Sigmoid colon (tissue), 6 donors: ENCODE measurements at regions not wholly inside any gene's neighbourhood (a gene's known extent, or its start where the extent isn't known, plus 50 kb on each side); places are given as distances from the start of the nearest gene placed in this dataset.

Experiments used
- DNase-seq: peaks from one replicate; pipeline ENCODE4 v3.0.0-alpha.2; 2019
- H3K27ac ChIP-seq, 4 donors: fragments of 200-600 bp; sonication (generic); one replicate each; pipeline ENCODE4 v1.5.1; 2016 to 2019; ENCODE audit warnings: mild to moderate bottlenecking in 1 of 4
- H3K27me3 ChIP-seq, 3 donors: fragments of 200-600 bp; sonication (generic); one replicate each; pipeline ENCODE4 v1.5.1; 2019; ENCODE audit warnings: mild to moderate bottlenecking in 1 of 3
- H3K36me3 ChIP-seq, 4 donors: fragments of 200-600 bp; sonication (generic); one replicate each; pipeline ENCODE4 v1.5.1; 2016 to 2019
- H3K4me1 ChIP-seq, 4 donors: fragments of 200-600 bp; sonication (generic); one replicate each; pipeline ENCODE4 v1.5.1; 2017 to 2019
- H3K4me3 ChIP-seq, 4 donors: fragments of 200-600 bp; sonication (generic); one replicate each; pipeline ENCODE4 v1.5.1; 2017 to 2019; ENCODE audit warnings: mild to moderate bottlenecking in 2 of 4, moderate library complexity in 1 of 4
- H3K9me3 ChIP-seq, 4 donors: fragments of 200-600 bp in 3 of 4; sonication (generic) in 3 of 4; one replicate each; pipeline versions ENCODE4 v1.5.1 to v1.6.1; 2013 to 2019
- CTCF ChIP-seq, 4 experiments: fragments of 450-650 bp in 3 of 4; fragments of 200-600 bp in 1 of 4; IDR thresholded peaks; one replicate each; pipeline ENCODE4 v1.5.1; 2016 to 2019; ENCODE audit warnings: antibody characterized with exemption in 4 of 4, mild to moderate bottlenecking in 3 of 4, moderate library complexity in 2 of 4
- EP300 ChIP-seq, 4 donors: sonication (generic); formaldehyde crosslinking; IDR thresholded peaks; one replicate each; pipeline ENCODE4 v1.6.1; 2017; ENCODE audit warnings: antibody characterized with exemption in 4 of 4
- POLR2A ChIP-seq, 2 donors: fragments of 450-650 bp; IDR thresholded peaks; one replicate each; pipeline ENCODE4 v1.6.1; 2016; ENCODE audit warnings: antibody characterized with exemption in 2 of 2, mild to moderate bottlenecking in 2 of 2, moderate library complexity in 2 of 2
- POLR2AphosphoS5 ChIP-seq, 4 donors: sonication (generic); formaldehyde crosslinking; IDR thresholded peaks; one replicate each; pipeline ENCODE4 v1.6.1; 2017; ENCODE audit warnings: antibody characterized with exemption in 4 of 4
- WGBS, 2 donors: extraction: QIAGEN DNeasy Blood & Tissue Kit; methylation state at CpG; one replicate each; pipeline ENCODE4 v1.1.7; 2013; 5-methylcytosine and 5-hydroxymethylcytosine counted together
- intact Hi-C: fragments of 100-400 bp; cut with DNase I; formaldehyde crosslinking; loops from one replicate; pipeline ENCODE4 v1.15.1; 2023
- donor health status: healthy with polysubstance abuse.
- donor health status: healthy.

DNA sequence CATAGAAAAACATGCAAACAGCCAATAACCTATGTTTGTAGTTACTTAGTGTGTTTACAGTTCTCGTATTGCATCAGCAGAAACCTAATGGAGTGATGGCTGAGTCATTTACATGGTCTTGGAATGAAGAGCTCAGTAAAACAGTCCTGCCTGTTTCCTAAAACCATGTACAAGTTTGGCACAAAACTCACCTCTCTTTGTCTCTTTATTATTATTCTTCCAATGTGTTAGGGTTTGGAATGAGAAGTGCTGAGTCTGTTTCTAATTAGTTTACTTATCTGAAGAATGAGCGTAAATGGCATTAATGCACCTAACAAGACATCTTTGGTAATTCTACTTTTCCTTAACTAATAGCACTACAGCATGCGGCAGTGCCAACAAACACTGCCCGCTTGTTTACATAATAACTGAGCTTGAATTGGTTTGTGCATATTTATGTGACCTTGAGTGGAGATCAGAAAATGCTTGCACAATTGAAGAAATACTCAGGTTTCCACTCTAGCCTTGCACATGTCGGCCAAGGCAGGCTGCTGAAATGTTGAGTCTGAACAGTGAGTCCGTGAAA is 385.4 kb upstream of the SEMA6D start:
- intact Hi-C loops = no loop called here
- no peaks in the 10 kb centered on the region for H3K4me1 ChIP-seq
- DNase-seq = no peak
- H3K27me3 ChIP-seq = no peaks in the 10 kb centered on the region
- H3K36me3 ChIP-seq = no peaks in the 10 kb centered on the region
- no peaks in the 10 kb centered on the region for H3K9me3 ChIP-seq
- no peak overlapping the region for H3K4me3 ChIP-seq
- no peak overlapping the region for H3K27ac ChIP-seq
- 68 to 74% methylated on average over 6 of the region's 6 CpGs for WGBS, 2 donors
- no peak for TF ChIP-seq POLR2A (IDR thresholded peaks at IDR 0.05)
- no peak for TF ChIP-seq POLR2AphosphoS5 (IDR thresholded peaks at IDR 0.05)
- no peak for TF ChIP-seq CTCF (IDR thresholded peaks at IDR 0.05)
- TF ChIP-seq EP300 (IDR thresholded peaks at IDR 0.05) = no peak

DNA sequence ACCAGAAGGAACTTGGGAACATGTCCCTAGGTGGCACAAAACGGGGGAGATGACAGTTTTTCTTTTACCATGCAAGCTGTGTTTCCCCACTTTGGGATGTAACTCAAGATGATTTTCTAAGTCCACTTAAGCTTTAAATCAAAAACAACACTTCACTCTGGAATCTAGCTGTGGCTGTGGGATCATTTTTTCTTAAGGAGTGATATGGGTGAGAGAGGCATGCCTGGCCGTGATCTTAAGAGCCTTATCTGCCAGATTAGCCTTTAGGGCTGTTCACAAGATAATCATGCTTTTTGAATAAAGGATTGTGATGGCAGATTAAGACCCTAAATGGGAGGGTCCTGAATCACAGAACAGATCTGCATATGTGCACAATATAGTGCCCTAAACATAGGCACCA is 384.8 kb upstream of the SEMA6D start:
- Histone ChIP-seq H3K27me3 (no peaks in the 10 kb centered on the region), H3K36me3 (no peaks in the 10 kb centered on the region), H3K9me3 (no peaks in the 10 kb centered on the region), H3K4me1 (no peaks in the 10 kb centered on the region), H3K27ac (no peak overlapping the region), H3K4me3 (no peak overlapping the region)
- intact Hi-C loops = no loop called here
- DNase-seq = no peak
- WGBS, 2 donors = 72 to 73% methylated on average over 2 of the region's 2 CpGs
- TF ChIP-seq POLR2A (IDR thresholded peaks at IDR 0.05) = no peak
- no peak for TF ChIP-seq CTCF (IDR thresholded peaks at IDR 0.05)
- TF ChIP-seq EP300 (IDR thresholded peaks at IDR 0.05) = no peak
- no peak for TF ChIP-seq POLR2AphosphoS5 (IDR thresholded peaks at IDR 0.05)

DNA sequence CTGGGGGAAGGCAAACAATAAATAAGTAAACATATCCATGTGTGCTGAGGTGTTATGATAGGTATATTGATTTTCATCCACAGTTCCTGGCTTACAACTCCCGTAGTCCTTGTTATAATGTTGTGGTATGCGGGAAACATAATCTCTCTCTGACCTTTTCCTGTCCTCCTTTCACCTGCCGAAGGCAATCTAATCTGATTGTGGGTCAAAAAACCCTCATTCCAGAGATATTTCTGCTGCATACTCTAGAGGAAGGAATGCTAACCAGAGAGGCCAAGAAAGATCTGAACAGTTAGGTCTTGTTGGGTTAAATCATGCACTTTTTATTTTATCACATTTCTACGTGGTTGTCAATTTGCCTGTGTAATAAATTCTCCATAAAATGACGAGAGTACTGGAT is 383.6 kb upstream of the SEMA6D start:
- no peak for TF ChIP-seq POLR2AphosphoS5 (IDR thresholded peaks at IDR 0.05)
- TF ChIP-seq EP300 (IDR thresholded peaks at IDR 0.05) = no peak
- TF ChIP-seq POLR2A (IDR thresholded peaks at IDR 0.05) = no peak
- no peak for TF ChIP-seq CTCF (IDR thresholded peaks at IDR 0.05)
- WGBS, 2 donors = 65 to 73% methylated on average over 5 of the region's 5 CpGs
- Histone ChIP-seq H3K27me3 (no peaks in the 10 kb centered on the region), H3K4me3 (no peak overlapping the region), H3K27ac (no peak overlapping the region), H3K4me1 (no peaks in the 10 kb centered on the region), H3K9me3 (no peaks in the 10 kb centered on the region), H3K36me3 (no peaks in the 10 kb centered on the region)
- no peak for DNase-seq
- intact Hi-C loops = no loop called here

DNA sequence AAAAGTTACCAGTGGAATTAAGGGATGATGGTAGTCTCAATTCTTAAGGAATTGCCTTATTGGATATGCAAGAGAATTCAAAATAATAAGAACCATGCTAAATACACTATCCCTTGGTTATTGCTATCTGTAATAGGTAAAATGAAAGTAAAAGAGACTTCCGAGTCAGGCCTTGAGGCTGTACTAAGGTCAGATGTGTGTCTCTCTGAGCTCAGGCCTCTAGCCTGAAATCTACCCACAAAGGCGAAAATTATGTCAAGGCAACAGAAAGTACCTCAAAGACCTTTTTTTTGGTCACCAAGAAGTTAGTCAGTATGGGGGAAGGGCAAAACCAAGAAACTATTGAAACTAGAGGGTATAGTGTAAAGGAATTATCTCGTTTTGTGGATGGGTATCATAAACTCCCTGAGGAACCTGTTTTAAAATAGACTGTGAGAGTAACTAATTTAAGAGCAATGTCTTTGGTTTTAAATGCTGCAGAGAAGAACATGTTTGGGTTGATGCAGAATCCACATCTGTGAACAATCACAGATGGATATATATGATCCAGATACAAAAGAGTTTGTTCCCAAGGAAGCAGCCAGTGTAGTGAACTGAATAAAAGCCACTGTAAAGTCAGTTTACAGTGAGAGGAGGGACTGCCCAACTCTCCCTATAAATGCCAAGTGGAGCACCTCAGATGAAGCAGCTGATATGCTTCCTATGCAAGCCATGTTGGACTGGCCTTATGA is 382.3 kb upstream of the SEMA6D start:
- no peak overlapping the region for H3K4me3 ChIP-seq
- peaks cover 0 to 8% (median 5%) of the 10 kb centered on the region in 4 donors for H3K4me1 ChIP-seq
- intact Hi-C loops = no loop called here
- H3K36me3 ChIP-seq = no peaks in the 10 kb centered on the region
- DNase-seq = no peak
- H3K9me3 ChIP-seq = no peaks in the 10 kb centered on the region
- no peaks in the 10 kb centered on the region for H3K27me3 ChIP-seq
- TF ChIP-seq POLR2A (IDR thresholded peaks at IDR 0.05) = no peak
- TF ChIP-seq CTCF (IDR thresholded peaks at IDR 0.05) = no peak
- no peak for TF ChIP-seq POLR2AphosphoS5 (IDR thresholded peaks at IDR 0.05)
- no peak for TF ChIP-seq EP300 (IDR thresholded peaks at IDR 0.05)
- 71 to 82% methylated on average over 3 of the region's 3 CpGs for WGBS, 2 donors
- H3K27ac ChIP-seq = no peak overlapping the region
